Spleen (tissue), 7 donors: ENCODE measurements at regions not wholly inside any gene's neighbourhood (a gene's known extent, or its start where the extent isn't known, plus 50 kb on each side); places are given as distances from the start of the nearest gene placed in this dataset.
"Not testable (repeated sequence)": the region's sequence is repeated elsewhere in the genome, so short reads cannot be mapped to it uniquely, and the experiment has no call there.

Experiments used
- CTCF ChIP-seq, 11 experiments: fragments of 200-600 bp in 7 of 11; fragments of 450-650 bp in 4 of 11; sonication (generic) in 4 of 11; IDR thresholded peaks in 8 of 11; conservative IDR thresholded peaks in 3 of 11; 1 replicate in 7 of 11; 2 replicates in 4 of 11; pipeline versions ENCODE4 v1.4.0 to v1.8.0; 2016 to 2021; ENCODE audit warnings: antibody characterized with exemption in 11 of 11, inconsistent platforms in 4 of 11, mild to moderate bottlenecking in 1 of 11
- POLR2A ChIP-seq, 3 donors: fragments of 450-650 bp; IDR thresholded peaks; one replicate each; pipeline ENCODE4 v1.5.1; 2017; ENCODE audit warnings: antibody characterized with exemption in 3 of 3, mild to moderate bottlenecking in 1 of 3
- POLR2AphosphoS5 ChIP-seq, 3 donors: sonication (generic); formaldehyde crosslinking; IDR thresholded peaks; one replicate each; pipeline ENCODE4 v1.5.1; 2017; ENCODE audit warnings: antibody characterized with exemption in 3 of 3
- donor health status: DM: no; HTN: no; CAD: no; lungs with moderate emphysema.
- donor health status: DM: no; HTN: no; CAD: no.
- donor health status: DM: no; HTN: no; CAD: no.

DNA sequence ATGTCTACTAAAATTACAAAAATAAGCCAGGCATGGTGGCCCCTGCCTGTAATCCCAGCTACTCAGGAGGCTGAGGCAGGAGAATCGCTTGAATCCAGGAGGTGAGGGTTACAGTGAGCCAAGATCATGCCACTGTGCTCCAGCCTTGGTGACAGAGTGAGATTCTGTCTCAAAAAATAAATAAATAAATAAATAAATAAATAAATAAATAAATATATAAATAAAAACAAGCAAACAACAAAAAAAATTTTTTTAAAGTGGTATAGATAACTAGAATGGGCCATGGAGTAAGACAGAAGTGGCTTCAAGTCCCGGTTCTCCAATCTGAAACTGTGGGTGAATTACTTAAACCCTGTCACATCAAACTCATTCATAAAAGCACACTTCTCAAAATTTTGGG, 63.0 kb upstream of the DIO2 start:
- not testable (repeated sequence) for TF ChIP-seq CTCF (IDR thresholded peaks at IDR 0.05 in 8 of 11, conservative IDR thresholded peaks at IDR 0.05 in 3 of 11); POLR2A (IDR thresholded peaks at IDR 0.05); POLR2AphosphoS5 (IDR thresholded peaks at IDR 0.05)
